ENCODE measurements at regions not wholly inside any gene's neighbourhood (a gene's known extent, or its start where the extent isn't known, plus 50 kb on each side); places are given as distances from the start of the nearest gene placed in this dataset.

DNA sequence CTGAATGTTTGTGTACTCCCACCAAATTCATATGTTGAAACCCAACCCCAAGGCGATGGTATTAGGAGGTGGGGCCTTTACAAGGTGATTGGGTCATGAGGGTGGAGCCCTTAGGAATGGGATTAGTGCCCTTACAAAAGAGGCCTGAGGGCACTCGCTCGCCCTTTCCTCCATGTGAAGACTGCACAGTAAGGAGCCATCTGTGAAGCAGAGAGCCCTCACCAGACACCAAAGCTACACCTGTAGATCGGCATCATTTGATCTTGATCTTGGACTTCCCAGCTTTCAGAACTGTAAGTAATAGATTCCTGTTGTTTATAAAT is 62.9 kb upstream of the FZD7 start:
- Histone ChIP-seq H3K9me3 (no peaks in the 10 kb centered on the region), H3K27ac (no peak overlapping the region), H3K4me3 (no peak overlapping the region), H3K27me3 (peaks cover 0 to 3% (median 0%) of the 10 kb centered on the region in 7 donors), H3K36me3 (no peaks in the 10 kb centered on the region), H3K4me1 (peaks cover 0 to 21% (median 3%) of the 10 kb centered on the region in 9 donors)
- no peak for ATAC-seq
- TF ChIP-seq CTCF (IDR thresholded peaks at IDR 0.05) = no peak
- WGBS, 2 donors = 92 to 95% methylated on average over 4 of the region's 4 CpGs
- intact Hi-C loops (cut with DNase I) = no loop called here
- DNase-seq = no peak

DNA sequence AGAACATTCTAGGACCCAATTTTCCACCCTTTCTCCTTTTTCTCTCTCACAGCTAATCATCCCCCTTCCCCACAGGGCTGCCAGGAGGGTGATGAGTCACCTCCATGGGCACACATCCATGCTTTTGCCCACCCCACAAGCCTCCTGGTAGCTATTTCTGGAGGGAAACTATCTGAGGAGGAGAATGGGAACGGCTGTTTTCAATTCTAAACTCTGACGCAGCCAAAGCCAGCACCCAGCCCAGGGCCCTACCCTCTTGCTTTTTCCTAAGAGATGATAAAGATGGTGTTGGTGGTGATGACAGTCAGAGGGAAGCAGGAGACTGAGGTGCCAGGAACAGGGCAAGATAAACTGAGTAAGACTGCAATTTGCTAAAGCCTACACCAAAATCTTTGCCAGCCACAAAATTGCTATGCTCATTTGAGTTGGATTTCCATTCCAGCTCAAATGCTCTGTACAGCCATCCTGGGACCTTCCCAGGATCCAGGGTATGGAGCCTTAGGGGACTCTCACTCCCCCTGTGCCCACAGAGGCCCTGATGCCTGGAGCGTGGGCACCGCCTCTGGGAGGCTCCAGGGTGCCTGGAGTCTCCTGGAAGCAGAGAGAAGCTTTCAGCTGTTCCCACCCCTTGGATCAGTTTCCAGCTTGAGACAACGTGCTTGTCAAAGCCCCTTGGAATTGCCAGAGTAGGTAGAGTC is 62.0 kb upstream of the FZD7 start:
- peak; percentile 28 to 93 (median 56) for ATAC-seq
- peak overlapping the region in 3 of 10 donors; percentile 12 to 37 (median 27) for H3K27ac ChIP-seq
- WGBS, 2 donors = 58 to 64% methylated on average over 5 of the region's 5 CpGs
- no peak overlapping the region for H3K4me3 ChIP-seq
- intact Hi-C loops (cut with DNase I) = no loop called here
- DNase-seq = no peak
- no peak for TF ChIP-seq CTCF (IDR thresholded peaks at IDR 0.05)
- peaks cover 0 to 21% (median 3%) of the 10 kb centered on the region in 9 donors for H3K4me1 ChIP-seq
- no peaks in the 10 kb centered on the region for H3K36me3 ChIP-seq
- no peaks in the 10 kb centered on the region for H3K9me3 ChIP-seq
- H3K27me3 ChIP-seq = peaks cover 0 to 3% (median 0%) of the 10 kb centered on the region in 7 donors

- no peaks in the 10 kb centered on the region for H3K9me3 ChIP-seq
- no peak for DNase-seq
- peaks cover 0 to 3% (median 0%) of the 10 kb centered on the region in 7 donors for H3K27me3 ChIP-seq
- H3K27ac ChIP-seq = no peak overlapping the region
- peaks cover 0 to 21% (median 3%) of the 10 kb centered on the region in 9 donors for H3K4me1 ChIP-seq
- no peaks in the 10 kb centered on the region for H3K36me3 ChIP-seq
- no peak for TF ChIP-seq CTCF (IDR thresholded peaks at IDR 0.05)
- intact Hi-C loops (cut with DNase I) = no loop called here
- no peak for ATAC-seq
- H3K4me3 ChIP-seq = no peak overlapping the region
- WGBS, 2 donors = 64 to 78% methylated on average over 10 of the region's 10 CpGs
Measured at GRCh38 chr2:201972621-201973255, 60.9 kb upstream of the FZD7 start.

DNA sequence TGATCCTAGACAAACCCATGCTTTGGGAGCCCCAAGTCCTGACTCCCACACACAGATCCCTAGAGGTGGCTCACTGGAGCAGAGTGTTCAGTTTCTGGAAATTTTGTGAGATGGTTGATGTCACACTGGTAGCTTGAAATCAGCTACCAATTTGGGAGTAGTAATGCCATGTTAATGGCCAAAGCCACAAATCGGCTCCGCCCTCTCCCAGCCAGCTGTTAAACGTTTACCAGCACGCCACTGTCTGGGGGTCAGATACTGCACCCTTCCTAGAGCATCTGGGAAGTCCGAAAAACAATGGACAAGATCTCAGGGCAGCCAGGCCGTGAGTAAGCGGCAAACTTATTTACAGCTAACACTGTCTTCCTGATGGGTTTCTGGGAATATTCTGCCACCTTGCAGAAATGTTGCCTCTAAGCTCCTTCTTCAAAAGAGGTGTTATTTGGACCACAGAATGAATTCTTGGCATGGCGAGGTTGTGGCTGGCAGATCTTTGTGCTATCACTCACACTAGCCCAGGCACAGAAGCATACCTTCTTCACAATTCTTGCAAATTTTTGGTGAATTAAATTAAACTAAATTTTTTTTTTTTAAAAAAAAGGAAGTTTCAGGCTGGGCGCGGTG is 60.2 kb upstream of the FZD7 start:
- H3K36me3 ChIP-seq = no peaks in the 10 kb centered on the region
- H3K27ac ChIP-seq = no peak overlapping the region
- intact Hi-C loops (cut with DNase I) = no loop called here
- H3K27me3 ChIP-seq = peaks cover 0 to 10% (median 0%) of the 10 kb centered on the region in 7 donors
- TF ChIP-seq CTCF (IDR thresholded peaks at IDR 0.05) = no peak
- no peak for ATAC-seq
- H3K4me1 ChIP-seq = peaks cover 0 to 21% (median 3%) of the 10 kb centered on the region in 9 donors
- H3K9me3 ChIP-seq = no peaks in the 10 kb centered on the region
- no peak overlapping the region for H3K4me3 ChIP-seq
- WGBS, 2 donors = 79 to 86% methylated on average over 10 of the region's 10 CpGs
- DNase-seq = no peak
